ENCODE measurements at regions not wholly inside any gene's neighbourhood (a gene's known extent, or its start where the extent isn't known, plus 50 kb on each side); places are given as distances from the start of the nearest gene placed in this dataset.

DNA sequence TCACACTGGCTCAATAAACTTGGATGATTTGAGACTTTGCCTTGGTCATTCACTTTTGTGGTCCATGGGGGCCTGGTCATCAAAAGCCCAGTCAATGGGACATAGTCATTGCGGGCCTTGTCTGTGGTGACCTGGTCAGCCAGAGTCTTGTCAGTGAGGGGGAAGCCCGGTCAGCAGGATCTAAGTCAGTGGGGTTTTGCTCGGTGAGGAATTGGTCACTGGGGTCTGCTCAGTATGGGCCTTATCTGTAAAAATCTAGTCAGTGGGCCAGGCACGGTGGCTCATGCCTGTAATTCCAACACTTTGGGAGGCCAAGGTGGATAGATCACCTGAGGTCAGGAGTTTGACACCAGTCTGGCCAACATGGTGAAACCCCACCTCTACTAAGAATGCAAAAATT, 63.7 kb upstream of the TPM4 start:
- TF ChIP-seq, protein P1, sequence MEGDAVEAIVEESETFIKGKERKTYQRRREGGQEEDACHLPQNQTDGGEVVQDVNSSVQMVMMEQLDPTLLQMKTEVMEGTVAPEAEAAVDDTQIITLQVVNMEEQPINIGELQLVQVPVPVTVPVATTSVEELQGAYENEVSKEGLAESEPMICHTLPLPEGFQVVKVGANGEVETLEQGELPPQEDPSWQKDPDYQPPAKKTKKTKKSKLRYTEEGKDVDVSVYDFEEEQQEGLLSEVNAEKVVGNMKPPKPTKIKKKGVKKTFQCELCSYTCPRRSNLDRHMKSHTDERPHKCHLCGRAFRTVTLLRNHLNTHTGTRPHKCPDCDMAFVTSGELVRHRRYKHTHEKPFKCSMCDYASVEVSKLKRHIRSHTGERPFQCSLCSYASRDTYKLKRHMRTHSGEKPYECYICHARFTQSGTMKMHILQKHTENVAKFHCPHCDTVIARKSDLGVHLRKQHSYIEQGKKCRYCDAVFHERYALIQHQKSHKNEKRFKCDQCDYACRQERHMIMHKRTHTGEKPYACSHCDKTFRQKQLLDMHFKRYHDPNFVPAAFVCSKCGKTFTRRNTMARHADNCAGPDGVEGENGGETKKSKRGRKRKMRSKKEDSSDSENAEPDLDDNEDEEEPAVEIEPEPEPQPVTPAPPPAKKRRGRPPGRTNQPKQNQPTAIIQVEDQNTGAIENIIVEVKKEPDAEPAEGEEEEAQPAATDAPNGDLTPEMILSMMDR (IDR thresholded peaks at IDR 0.05; ENCODE audit: insufficient read depth, low read length, poor library complexity, severe bottlenecking) = no peak
- no peak for TF ChIP-seq EZH2phosphoT487 (conservative IDR thresholded peaks at IDR 0.05; ENCODE audit: low read length)

Data from SU-DHL-6 (cell line).